Inflammatory macrophage (primary cell): ENCODE measurements at regions not wholly inside any gene's neighbourhood (a gene's known extent, or its start where the extent isn't known, plus 50 kb on each side); places are given as distances from the start of the nearest gene placed in this dataset.

Experiments
- DNase-seq, 2 donors: peaks; one replicate each; pipeline ENCODE4 v3.0.0-alpha.2; 2020 to 2022

DNA sequence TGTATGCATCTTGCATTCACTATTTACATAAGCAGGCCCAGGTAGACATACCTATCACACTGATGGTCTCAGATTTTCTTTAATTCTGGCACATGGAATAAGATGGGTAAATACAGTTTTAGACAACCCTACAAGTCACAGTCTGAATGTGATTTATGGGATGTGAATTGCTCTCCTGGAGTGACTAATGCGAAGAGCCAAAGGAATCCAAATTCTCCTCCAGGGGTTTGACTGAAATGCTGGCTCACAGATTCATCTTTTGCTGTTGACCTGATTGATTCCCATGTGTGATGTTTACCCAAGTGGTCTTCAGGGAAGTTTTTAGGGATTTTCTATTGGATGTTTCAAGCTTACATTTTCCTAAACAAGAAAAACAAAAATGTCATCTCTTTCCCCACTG is 277.9 kb upstream of the MON1B start:
- DNase-seq = no peak

DNA sequence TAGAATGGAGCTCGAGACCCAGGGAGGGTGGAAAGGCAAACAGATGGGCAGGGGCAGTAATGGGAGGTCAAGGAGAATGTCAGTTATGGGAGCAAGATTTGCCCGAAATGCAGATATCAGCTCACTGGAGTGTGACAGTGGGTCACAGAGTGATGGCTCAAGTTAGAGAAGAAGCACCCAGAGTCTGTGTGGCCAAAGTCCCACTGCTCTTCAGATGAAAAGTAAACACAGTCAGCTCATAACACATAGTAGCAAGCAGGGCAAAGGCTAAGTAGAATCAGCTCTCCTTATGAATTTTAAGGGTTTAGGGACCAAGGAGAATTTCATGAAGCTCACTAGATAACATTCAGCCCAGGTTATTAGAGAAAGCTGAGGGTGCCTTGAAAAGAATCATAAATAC is 264.9 kb upstream of the MON1B start:
- no peak for DNase-seq

DNA sequence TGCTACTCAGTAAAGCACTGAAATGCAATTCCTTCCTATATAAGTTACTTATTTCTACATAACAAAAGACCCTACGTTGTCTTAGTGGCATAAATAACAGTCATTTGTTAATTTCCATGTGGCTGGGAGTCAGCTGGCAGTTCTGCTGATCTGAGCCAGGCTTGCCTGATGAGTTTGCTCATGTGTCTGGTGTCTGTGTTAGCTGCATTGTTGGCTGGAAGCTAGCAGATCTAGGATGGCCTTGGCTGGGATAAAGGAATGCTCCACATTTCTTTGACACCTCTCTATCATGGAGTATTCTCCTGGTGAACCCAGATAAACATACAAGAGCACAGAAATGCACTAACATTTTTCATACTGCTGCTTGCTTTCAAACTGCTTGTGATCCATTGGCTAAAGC is 264.4 kb upstream of the MON1B start:
- DNase-seq = no peak

DNA sequence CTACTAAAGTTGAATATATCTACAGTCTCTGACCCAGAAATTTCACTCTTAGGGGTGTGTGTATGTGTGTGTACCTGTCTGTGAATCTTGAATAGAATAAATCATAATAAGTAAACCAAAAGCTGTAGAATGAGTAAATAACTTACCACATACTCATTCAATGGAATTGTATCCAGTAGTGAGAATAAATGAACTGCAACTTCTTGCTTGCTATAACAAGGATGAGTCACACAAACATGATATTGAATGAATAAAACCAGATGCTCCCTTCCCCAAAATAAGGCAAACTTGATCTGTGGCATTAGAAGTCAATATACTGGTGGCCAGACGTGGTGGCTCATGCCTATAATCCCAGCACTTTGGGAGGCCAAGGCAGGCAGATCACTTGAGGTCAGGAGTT is 259.8 kb upstream of the MON1B start:
- no peak for DNase-seq

DNA sequence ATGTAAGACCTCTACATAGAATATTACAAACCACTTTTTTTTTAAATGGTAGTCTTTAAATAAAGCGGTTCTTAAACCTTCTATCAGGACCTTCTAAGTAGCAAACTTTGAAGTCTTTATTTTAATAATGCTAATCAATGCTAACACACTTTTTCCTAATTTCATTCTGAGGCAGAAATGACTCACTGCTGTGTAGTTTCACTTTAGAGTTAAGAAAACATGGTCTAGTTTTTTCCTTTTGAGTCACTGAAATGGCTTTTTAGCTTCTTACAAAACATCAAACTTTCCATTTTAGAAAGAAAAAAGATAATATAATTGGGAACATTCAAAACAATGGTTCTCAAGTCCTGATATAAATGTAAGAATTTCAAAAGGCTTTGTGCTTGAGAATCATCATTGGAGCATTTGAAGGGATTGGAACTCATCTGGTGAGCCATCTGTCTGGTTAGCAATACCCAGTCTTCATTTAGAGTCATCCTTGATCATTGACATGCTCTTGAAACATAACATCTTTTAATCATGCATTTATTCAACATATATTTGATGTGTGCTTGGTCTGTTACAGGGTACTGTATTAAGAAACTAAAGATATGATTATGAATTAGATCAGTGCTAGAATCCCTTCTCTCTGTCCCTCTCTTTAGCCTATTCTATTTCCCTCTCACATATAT is 258.3 kb upstream of the MON1B start:
- no peak for DNase-seq

DNA sequence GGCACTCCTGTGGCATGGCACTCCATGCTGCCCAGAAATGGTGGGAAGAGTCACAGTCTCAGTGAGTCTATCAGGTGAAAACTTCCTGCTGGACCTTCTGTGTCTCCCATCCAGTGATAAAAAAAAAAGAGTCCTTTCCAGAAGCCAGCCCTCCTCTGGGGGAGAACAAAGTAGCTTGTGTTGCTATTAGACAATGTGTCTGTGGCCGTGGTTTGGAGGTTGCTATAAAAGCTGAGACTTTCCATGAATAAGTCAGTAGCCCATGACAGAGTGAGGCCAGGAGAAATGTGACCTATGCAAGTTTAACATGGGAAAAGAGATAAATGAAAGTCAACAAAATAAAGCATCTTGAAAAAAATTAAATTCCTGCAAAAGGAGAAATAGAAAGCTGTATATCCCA is 250.7 kb upstream of the MON1B start:
- DNase-seq = no peak

DNA sequence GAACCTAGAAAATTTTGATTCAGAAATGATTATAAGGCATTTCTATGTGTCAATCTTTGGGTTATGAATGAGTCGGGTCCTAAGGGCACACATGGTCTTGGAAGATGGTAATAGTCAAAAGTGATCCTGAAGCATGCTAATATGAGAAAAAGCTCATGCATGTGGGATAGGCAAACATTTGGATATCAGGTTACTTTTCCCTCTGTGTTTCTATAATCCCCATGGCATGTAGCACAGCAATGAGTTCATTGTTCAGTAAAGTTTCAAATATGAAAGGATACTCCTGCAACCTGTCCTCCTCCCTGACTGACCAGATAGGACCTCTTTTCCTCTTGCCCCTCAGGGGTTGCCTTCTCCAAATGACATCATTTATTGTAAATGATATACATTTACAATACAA is 249.9 kb upstream of the MON1B start:
- no peak for DNase-seq

DNA sequence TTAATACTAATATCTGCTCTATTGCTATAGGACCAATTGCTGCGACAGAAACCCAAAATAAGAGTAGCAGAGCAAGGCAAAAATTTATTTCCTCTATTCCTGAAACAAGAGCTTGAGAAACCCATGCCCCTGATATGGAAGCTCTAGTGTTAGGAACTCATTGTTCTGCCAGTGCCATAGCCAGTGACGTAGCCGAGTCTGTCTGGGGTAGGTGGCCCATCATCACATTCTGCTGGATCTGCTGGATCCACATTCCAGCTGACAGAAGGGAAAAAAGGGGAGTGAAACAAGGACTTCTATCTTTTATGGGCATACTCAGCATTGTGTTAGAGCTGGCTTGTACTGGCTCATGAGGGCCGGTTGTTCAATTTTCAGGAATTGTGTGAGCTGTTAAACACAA is 248.9 kb upstream of the MON1B start:
- DNase-seq = no peak

DNA sequence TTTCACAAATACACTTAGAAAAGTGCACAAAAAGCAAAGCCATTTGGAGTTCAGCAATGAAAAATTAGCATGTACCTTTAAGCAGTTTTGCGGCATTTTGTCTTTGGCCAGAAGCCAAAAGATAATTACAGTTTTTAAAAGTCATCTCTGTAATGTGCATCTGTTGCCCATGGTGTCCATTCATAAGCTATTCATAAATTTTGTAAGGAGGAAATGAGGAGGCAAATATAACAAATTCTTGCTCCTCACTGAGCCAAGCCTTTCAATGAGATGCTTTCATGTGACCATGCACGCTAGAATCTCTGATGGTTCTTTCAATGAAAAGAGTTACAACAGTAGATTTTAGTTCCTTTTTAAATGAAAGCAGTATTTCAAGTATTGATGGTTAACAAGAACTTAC is 247.1 kb upstream of the MON1B start:
- no peak for DNase-seq

DNA sequence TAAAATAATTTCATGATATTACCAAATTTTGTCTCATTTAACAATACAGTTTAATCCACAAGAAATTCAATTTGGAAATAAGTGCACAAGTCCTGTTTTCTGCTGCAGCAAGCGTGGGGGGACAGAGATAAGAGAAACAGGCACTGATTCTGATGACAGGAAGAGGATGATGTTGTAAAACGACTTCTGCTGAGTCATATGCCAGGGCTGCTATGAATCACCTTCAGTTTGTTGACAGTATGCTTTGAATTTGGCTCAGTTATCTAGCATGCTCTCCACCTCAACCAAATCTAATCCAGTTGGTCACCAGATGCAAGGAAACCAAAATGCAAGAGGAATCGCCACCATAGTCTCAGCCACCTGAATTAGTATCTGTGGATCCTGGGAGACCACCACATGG is 244.1 kb upstream of the MON1B start:
- no peak for DNase-seq

DNA sequence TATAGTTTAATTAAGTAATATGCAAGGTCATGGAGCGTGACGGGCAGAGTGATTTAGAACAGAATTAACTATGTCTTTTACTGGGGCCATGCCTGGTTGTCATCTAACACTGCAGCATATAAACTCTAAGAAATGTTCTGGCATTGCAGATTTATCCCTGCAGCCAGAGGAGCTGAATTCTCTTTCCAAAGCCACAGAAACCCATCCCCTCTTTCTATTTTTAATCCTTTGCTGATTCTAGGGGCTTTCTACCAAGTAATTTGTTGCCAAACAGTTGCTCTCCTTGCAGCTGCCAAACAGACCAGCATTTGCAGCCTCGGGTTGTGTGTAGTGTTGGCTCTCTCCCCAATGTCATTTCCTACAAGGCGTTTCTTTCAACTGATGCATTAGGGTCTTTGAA is 243.2 kb upstream of the MON1B start:
- DNase-seq = no peak

DNA sequence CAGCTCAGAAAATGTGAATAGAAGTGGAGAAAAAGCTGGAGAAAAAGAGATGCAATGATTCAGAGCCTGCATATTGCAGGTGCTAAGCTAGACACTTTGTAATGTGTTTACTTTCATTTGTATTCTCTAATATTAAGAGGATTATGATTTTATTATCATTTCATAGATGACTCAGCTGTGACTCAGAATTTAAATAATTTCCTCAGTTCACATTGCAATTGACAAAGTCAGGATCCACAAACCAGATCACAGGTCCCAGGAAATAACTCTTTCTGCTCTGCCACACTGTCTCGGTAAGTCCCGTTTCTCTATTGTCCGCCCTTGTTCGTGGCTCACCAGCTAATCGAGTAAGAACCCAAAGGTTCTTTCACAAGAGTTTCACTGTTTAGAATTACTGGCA is 235.4 kb upstream of the MON1B start:
- DNase-seq = no peak

DNA sequence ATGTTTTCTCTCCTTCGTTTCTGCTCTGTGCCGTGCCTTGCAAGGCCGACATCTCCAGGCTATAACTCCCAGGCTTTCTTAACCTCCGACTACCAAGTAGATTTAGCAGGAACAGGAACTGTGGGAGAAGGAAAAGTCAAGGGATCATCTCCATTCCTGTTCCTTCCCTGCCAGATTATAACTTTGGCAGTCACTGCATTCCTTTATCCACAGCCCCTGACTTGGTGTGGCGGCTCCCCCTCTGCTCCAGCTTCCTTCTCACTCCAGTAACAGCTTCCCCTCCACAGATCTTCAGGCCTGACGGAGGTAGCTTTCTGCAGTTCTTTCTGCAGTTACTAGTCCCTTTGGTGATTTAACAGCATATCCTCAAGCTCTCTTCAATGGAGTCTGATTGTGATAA is 234.6 kb upstream of the MON1B start:
- DNase-seq = no peak

DNA sequence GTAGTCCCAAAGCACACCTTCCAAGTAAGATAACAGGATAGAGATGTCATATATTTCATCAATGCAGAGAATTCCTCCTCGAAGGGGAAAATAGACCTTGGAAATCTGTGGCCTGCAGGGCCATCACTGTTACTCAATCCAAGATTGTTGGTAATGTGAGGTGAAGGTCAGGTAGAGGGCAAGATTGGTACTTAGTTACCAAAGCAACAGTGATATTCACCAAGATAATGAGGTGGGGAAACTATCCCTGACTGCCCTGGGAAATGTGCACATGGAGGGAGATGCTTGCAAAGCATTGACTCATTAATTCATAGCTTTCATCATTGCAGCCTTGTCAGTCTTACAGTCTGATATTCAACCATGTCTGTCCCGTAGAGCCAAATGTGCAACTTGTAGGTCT is 234.1 kb upstream of the MON1B start:
- DNase-seq = no peak

DNA sequence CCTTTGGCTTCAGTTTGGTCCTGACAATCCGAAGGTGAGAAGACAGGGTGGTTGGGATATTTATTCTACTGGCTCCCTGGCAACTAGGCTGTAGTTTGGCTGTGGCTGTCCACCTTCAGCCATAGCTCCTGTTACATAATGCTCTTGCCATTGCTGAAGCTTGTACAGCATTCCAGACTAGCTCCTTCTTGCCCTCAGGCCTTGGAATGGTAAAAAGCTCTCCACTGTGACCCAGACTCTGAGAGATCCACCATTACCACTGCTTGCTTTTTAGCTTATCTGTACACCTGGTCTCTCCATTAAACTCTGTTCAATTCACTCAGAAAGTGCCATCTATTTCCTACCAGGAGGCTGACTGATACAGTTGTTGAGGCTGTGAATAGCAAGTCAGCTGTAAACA is 231.8 kb upstream of the MON1B start:
- no peak for DNase-seq

DNA sequence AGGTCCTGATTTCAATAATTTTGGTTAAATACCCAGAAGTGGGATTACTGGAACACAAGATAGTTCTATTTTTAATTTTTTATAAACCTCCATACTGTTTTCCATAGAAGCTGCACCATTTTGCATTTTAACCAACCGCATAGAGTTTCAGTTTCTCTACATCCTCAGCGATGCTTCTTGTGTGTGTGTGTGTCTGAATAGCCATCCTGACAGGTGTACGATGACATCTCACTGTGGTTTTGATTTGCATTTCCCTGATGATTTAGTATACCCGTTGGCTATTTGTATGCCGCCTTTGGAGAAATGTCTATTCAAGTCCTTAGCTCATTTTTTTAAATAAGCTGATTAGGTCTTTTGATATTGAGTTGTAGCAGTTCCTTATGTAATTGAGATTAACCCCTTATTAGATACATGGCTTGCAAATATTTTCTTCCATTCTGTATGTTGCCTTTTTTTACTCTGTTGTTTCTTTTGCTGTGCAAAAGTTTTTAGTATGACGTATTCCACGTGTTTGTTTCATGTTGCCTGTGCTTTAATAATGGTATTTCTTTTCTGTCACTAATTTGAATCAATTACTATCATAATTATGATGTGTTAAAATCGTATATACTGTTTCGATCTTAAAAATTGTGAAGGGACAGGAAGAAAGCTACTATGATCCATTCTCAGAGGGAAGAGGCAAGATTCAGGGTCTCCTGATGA is 227.2 kb upstream of the MON1B start:
- no peak for DNase-seq

DNA sequence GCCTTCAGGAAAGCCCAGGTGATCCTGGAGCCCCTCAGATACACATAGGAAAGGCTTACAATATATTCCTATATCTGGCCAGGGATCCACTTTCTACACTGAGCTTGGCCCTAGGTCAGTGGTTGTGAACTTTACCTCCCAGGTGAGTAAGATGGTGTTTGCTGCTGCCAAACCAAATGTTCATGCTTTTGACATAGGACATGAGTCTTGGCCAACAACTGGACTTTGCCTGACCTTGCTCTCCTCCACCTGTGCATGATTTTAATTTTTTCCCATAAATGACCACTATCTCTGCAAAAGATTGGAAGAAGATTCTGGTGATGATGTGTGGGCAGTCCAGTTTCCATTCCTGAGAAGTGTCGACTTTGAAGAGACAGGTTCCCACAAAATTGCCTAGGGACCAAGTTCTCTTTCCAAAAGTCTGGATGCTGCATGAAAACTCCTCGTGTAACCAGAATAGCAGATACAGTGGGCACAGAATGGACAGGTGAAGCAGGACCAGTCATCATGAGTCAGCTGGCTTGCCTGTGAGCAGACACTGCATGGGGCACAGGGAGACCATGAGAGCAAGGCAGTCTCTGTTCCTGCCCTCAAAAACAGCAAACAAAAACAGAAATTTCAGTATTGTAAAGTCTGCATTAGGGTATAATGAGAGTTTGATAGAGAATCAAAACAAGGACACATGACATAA is 226.4 kb upstream of the MON1B start:
- DNase-seq = no peak

DNA sequence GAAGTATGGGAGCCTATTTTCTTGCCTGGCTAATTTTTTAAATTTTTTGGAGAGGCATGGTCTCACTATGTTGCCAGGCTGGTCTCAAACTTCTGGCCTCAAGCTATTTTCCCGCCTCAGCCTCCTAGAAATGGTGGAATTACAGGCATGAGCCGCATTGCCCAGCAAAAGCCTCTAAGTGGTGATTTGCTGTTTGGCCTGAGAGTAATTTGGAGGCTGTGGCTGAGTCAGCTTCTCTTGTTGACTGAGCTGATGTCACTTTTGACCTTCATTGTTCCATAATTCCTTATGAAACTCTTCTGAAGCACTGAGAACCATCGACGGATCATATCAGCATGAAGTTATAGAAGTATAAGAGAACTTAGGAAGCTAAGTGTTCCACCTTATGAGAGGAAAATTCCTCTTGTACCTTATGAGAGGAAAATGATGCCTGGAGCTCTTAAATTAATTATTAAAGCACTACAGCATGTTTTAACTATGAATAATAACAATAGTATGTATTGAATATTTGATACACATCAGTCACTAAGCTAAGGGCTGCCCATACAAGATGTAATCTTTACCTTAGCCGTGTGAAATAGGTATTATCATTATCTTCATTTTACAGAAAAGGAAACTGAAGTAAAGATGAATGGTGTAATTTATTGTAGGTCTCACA is 220.8 kb upstream of the MON1B start:
- DNase-seq = no peak

DNA sequence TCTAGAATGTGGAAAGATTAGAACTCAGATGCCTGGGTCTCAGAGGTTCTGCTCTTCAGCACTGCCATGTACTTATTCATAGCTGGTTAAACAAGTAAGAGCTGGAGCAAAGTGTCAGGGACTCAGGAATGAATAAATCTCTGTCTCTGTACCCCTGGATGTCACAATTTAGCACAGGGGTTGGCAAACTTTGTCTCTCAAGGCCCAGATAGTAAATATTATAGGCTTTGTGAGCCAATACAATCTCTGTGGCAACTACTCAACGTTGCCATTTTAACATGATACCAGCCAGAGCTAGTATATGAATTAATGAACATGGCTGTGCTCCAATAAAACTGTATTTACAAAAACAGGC is 220.3 kb upstream of the MON1B start:
- no peak for DNase-seq

DNA sequence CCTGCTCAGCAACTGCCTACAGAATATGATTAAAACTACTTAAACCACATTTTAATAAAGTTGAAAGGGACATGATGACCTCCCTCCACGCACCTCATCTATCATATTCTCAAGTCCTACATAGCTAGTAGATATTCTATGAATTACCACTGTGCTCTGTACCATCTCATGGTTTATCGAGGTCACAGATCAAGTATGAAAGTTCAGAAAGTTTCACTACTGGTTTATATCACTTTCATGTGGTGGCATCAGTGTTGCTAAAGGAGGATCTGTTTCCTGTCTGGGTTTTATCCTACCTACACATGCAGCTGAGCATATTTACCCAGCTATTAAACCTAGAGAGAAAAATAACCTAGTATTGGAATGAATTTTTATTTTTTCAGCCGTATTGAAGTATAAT is 214.9 kb upstream of the MON1B start:
- DNase-seq = no peak

DNA sequence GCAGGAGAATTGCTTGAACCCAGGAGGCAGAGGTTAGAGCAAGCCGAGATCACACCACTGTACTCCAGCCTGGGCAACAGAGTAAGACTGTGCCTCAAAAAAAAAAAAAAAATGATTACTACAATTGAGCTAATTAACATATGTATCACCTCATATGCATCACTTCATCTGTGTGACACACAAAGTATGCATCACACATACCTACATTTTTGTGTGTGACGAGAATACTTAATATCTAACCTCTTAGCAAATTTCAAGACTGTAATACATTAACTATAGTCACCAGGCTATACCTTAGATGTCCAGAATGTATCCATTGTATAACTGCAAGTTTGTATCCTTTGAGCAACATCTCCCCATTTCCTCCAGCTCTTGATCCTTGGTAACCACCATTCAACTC is 214.2 kb upstream of the MON1B start:
- no peak for DNase-seq

DNA sequence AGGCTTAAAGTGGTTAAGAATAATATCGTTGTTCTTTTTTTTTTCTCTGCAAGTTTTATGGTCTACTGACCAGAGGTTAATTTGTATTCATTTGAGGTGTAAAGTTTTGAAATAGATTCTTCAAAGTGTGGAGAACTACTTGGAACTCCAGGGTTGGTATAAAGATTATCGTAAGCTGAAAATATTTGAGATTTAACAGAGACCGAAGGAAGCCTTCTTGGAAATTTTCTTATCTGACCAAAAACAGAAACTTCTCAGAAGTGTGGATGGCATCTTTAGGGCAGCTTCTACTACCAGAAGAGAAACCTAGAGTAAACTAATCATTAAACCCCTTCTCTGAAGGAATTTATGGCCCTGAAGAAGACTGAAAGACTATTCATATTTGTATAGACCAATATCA is 206.8 kb upstream of the MON1B start:
- DNase-seq = no peak

DNA sequence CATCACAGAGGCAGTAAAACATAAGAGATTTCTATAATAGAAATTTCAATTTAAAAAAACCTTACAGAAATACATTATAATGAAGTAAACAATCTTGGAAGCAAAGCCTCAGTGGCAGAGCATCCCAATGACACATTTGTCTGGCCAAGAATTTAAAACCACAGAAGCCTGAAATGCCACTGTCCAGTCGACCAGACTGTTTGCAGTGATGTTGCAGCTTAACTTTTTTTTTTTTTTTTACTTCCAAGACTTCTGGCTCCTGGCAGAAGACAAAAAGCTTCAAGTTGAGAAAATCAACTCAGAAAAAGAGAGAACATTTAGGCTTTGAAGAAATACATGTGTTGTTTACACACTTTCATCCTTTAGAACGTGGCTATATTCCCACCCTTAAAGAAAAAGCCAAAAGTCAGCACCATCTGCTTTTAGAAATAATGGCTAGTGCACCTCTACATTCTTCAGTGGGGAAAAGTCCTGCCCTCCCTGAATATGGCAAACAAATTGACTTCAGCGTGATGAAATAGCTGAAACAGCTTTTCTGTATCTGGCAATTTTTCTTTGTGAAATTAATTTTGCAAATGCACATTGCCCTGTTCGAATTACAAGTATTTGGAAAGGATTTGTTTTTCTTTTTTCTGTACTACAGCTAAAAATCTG is 205.5 kb upstream of the MON1B start:
- no peak for DNase-seq
